ENCODE measurements at regions not wholly inside any gene's neighbourhood (a gene's known extent, or its start where the extent isn't known, plus 50 kb on each side); places are given as distances from the start of the nearest gene placed in this dataset.

DNA sequence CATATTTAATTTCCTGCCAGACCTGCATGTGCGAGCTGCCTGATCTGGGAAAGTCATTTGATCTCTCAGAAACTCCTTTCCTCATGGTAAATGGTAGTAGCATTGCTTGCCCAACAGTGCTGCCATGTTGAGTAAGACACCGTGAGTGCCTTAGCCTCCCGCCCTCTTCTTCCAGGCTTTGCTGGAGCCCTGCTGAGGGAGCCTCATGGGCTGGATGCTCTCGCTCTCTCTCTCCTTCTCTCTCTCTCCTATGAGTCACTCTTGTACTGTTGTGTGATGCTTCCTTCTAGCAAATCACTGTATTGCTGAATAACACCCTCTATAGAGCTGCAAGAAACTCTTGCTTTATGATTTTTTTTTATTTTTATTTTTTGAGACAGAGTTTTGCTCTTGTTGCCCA lies 365.5 kb downstream of the UQCRFS1 start:
- H3K4me1 ChIP-seq (ENCODE audit: insufficient read depth, low read length): no peaks in the 10 kb centered on the region
- H3K4me3 ChIP-seq (ENCODE audit: low read length): no peak overlapping the region
- no peaks in the 10 kb centered on the region for H3K27me3 ChIP-seq (ENCODE audit: insufficient read depth, low read length)
- no peak overlapping the region for H3K9ac ChIP-seq (ENCODE audit: low read depth, low read length)
- H3K9me3 ChIP-seq (ENCODE audit: insufficient read depth, low read depth, low read length): no peaks in the 10 kb centered on the region
- no peak overlapping the region for H3K27ac ChIP-seq (ENCODE audit: low read length)
- no peaks in the 10 kb centered on the region for H3K36me3 ChIP-seq (ENCODE audit: insufficient read depth, low read depth, low read length)

DNA sequence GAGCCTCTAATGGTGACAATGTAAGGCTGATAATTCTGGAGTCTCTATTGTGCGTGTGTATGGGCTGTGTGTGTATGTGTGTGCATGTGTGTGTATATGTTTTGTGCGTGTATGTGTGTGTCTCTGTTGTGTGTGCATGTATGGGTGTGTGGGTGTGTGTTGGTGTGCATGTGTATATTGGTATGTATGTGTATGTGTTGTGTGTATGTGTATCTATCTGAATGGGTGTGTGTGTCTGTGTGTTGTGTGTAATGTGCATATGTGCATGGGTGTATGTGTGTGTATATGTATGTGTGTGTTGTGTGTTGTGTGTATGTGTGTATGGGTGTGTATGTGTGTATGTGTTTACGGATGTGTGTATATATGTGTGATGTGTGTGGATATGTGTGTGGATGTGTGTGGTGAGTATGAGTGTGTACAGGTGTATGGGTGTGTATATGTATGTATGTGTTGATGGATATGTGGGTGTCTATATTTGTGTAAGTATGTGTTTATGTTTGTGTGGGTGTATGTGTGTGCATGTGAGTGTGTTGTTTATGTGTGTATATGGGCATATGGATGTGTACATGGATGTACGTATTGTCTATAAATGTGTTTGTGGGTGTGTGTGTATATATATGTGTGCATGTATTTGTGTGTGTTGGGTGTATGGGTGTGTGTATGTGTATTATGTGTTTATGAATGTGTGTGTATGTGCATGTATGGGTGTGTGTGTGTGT lies 366.7 kb downstream of the UQCRFS1 start:
- H3K9me3 ChIP-seq (ENCODE audit: insufficient read depth, low read depth, low read length): no peaks in the 10 kb centered on the region
- H3K27ac ChIP-seq (ENCODE audit: low read length): no peak overlapping the region
- no peak overlapping the region for H3K4me3 ChIP-seq (ENCODE audit: low read length)
- no peaks in the 10 kb centered on the region for H3K36me3 ChIP-seq (ENCODE audit: insufficient read depth, low read depth, low read length)
- no peaks in the 10 kb centered on the region for H3K27me3 ChIP-seq (ENCODE audit: insufficient read depth, low read length)
- peaks cover 5% of the 10 kb centered on the region for H3K4me1 ChIP-seq (ENCODE audit: insufficient read depth, low read length)
- no peak overlapping the region for H3K9ac ChIP-seq (ENCODE audit: low read depth, low read length)

DNA sequence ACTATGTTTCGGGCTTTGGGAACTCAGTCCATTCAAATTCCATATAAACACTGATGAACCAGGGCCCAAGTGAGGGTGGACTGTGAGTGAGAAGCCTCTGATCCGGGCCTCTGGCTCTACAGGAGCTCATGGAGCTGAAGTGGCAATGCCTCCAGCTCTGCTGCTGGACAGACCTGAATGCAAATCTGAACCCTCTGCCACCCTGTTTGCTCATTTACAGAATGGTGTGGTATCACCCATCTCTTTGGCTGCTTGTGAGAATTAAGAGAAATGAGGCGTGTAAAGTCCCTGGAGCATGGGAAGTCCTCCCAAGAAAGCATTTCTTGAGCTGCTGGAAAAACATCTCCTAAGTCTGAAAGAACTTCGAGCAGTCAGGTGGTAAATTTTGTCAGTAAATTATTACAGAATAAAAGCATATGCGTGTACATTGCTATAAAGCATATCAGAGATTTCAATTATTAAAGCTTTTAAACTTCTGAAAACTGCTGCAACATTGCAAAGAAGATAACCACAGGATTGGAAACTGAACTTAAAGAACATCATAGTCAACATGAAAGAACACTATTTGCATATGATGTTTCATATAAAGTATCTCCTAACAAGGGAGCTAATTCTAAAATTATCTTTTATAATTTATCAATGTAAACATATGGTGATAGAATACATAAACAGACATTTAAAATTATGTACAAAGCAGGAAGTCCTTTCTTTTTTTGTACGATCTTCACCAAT lies 369.0 kb downstream of the UQCRFS1 start:
- H3K27me3 ChIP-seq (ENCODE audit: insufficient read depth, low read length): no peaks in the 10 kb centered on the region
- no peak overlapping the region for H3K9ac ChIP-seq (ENCODE audit: low read depth, low read length)
- no peak overlapping the region for H3K27ac ChIP-seq (ENCODE audit: low read length)
- H3K9me3 ChIP-seq (ENCODE audit: insufficient read depth, low read depth, low read length): no peaks in the 10 kb centered on the region
- H3K36me3 ChIP-seq (ENCODE audit: insufficient read depth, low read depth, low read length): no peaks in the 10 kb centered on the region
- peaks cover 14% of the 10 kb centered on the region for H3K4me1 ChIP-seq (ENCODE audit: insufficient read depth, low read length)
- H3K4me3 ChIP-seq (ENCODE audit: low read length): no peak overlapping the region

DNA sequence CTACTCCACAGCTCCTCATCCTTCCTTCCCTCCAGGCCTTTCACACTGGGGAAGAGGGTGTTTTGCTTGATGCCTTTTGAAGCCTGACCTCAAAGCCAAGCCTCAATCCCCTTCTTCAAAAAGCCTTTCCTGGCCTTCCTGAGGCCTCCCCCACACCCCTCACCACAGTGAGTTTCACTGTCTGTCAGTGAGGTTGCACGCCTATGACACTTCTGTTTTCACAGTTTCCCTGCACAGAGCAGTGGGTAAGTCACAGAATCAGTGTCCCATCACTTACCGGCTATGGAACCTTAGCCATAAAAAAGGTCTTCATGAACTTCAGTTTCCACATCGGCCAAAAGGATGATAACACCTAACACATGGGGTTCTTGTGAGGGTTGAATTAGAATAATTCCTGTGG lies 371.4 kb downstream of the UQCRFS1 start:
- Histone ChIP-seq H3K4me1 (ENCODE audit: insufficient read depth, low read length) (peaks cover 14% of the 10 kb centered on the region), H3K4me3 (ENCODE audit: low read length) (no peak overlapping the region), H3K9me3 (ENCODE audit: insufficient read depth, low read depth, low read length) (no peaks in the 10 kb centered on the region)

DNA sequence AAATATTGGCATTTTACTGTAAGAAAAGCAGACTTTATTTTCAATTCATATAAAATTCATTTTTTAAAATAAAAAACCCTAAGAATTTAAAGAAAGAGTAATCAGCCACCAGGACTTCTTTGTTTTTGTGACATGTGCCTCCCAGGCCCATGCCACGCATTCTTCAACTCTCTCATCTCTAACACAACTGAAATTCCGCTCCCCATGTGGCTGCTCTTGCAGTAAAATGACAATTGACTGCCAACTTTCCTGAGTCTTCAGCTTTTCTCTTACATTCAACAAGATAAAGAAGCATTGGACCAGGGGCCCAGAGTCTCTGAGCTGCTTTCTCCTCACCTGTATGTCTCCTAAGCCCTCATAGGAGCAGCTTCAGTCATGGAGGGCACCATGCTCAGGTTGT lies 372.1 kb downstream of the UQCRFS1 start:
- peaks cover 14% of the 10 kb centered on the region for H3K4me1 ChIP-seq (ENCODE audit: insufficient read depth, low read length)
- H3K27ac ChIP-seq (ENCODE audit: low read length): no peak overlapping the region
- no peak overlapping the region for H3K4me3 ChIP-seq (ENCODE audit: low read length)
- H3K27me3 ChIP-seq (ENCODE audit: insufficient read depth, low read length): no peaks in the 10 kb centered on the region
- H3K36me3 ChIP-seq (ENCODE audit: insufficient read depth, low read depth, low read length): no peaks in the 10 kb centered on the region
- no peaks in the 10 kb centered on the region for H3K9me3 ChIP-seq (ENCODE audit: insufficient read depth, low read depth, low read length)
- H3K9ac ChIP-seq (ENCODE audit: low read depth, low read length): no peak overlapping the region

More for the DNA sequence above, 371.4 kb downstream of the UQCRFS1 start:
- Histone ChIP-seq H3K36me3 (ENCODE audit: insufficient read depth, low read depth, low read length) (no peaks in the 10 kb centered on the region), H3K27me3 (ENCODE audit: insufficient read depth, low read length) (no peaks in the 10 kb centered on the region), H3K9ac (ENCODE audit: low read depth, low read length) (no peak overlapping the region), H3K27ac (ENCODE audit: low read length) (no peak overlapping the region)

DNA sequence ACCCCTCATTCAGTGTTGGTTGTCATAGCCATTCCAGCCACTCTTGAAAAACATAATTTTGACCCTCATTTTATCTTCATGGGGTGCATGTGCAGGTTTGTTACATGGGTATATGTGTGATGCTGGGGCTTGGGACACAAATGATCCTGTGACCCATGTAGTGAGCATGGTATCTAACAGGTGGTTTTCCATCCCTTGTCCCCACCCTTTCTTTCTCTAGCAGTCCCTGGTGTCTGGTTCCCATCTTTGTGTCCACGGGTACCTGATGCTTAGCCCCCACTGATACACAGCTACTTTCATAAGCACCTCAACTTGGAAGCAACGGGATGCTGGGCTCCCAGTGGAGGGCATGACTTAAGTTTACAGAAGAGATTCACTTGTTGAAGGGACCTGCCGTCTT lies 373.5 kb downstream of the UQCRFS1 start:
- Histone ChIP-seq H3K4me1 (ENCODE audit: insufficient read depth, low read length) (peaks cover 14% of the 10 kb centered on the region), H3K9me3 (ENCODE audit: insufficient read depth, low read depth, low read length) (no peaks in the 10 kb centered on the region), H3K27ac (ENCODE audit: low read length) (no peak overlapping the region), H3K36me3 (ENCODE audit: insufficient read depth, low read depth, low read length) (no peaks in the 10 kb centered on the region), H3K9ac (ENCODE audit: low read depth, low read length) (no peak overlapping the region), H3K27me3 (ENCODE audit: insufficient read depth, low read length) (no peaks in the 10 kb centered on the region), H3K4me3 (ENCODE audit: low read length) (no peak overlapping the region)

DNA sequence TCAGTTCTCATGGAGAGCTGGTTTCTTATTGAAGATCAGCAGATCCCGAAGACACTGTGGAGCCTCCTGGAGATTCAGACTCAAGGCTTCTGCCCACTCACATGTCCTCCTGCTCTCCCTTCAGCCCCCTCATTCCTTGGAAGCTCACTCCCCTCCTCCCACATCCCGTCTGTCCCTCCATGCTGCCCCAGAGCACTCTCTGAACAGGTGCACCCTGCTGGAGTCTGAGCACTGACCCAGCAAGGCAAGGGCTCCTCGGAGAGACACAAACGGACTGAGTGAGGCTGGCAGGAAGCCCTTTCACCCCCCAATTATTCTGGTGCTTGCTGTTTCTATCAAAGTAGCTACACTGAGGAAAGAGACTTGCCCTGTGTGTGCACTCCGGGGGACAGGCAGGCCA lies 374.0 kb downstream of the UQCRFS1 start:
- H3K9me3 ChIP-seq (ENCODE audit: insufficient read depth, low read depth, low read length): no peaks in the 10 kb centered on the region
- H3K9ac ChIP-seq (ENCODE audit: low read depth, low read length): no peak overlapping the region
- no peak overlapping the region for H3K27ac ChIP-seq (ENCODE audit: low read length)
- H3K36me3 ChIP-seq (ENCODE audit: insufficient read depth, low read depth, low read length): no peaks in the 10 kb centered on the region
- H3K27me3 ChIP-seq (ENCODE audit: insufficient read depth, low read length): no peaks in the 10 kb centered on the region
- no peak overlapping the region for H3K4me3 ChIP-seq (ENCODE audit: low read length)
- H3K4me1 ChIP-seq (ENCODE audit: insufficient read depth, low read length): peaks cover 14% of the 10 kb centered on the region

DNA sequence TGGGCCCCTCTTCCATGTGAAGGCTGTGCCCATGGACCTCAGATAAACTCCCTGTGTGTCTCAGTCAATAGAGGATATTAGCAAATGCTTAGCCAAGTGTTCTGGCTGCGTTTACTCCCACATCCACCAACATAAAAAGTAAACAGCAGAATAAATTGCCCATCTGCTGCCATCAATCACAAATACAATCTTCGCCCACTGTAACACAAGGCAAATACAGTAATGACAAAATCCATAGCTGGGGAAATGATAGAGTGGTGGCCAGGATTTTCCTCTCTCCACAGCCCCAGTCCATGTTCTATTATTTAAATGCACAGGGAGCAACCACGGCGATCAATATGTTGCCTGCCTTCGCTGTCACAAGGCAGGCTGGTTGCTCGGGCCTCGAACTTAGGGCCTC lies 376.5 kb downstream of the UQCRFS1 start:
- Histone ChIP-seq H3K4me1 (ENCODE audit: insufficient read depth, low read length) (peaks cover 16% of the 10 kb centered on the region), H3K36me3 (ENCODE audit: insufficient read depth, low read depth, low read length) (no peaks in the 10 kb centered on the region), H3K27ac (ENCODE audit: low read length) (no peak overlapping the region), H3K9me3 (ENCODE audit: insufficient read depth, low read depth, low read length) (no peaks in the 10 kb centered on the region), H3K4me3 (ENCODE audit: low read length) (no peak overlapping the region), H3K9ac (ENCODE audit: low read depth, low read length) (no peak overlapping the region), H3K27me3 (ENCODE audit: insufficient read depth, low read length) (no peaks in the 10 kb centered on the region)

DNA sequence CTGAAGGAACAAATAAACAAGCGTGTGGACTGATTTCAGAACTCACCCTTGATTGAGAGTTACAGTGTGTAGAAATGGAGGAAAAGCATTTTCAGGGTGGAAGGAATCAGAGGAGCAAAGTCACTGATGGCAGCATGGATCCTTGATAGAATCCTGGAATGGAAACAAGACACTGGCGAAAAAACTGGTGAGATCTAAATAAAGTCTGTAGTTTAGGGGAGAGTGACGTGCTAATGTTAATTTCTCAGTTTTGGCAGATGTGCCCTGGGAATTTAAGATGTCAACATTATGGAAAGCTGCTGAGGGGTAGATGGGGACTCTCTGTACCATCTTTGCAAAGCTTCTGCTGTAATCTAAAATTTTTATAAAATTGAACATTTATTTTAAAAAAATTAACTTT lies 378.0 kb downstream of the UQCRFS1 start:
- Histone ChIP-seq H3K9ac (ENCODE audit: low read depth, low read length) (no peak overlapping the region), H3K4me1 (ENCODE audit: insufficient read depth, low read length) (peaks cover 10% of the 10 kb centered on the region; the same call in 1 of the 2 replicates), H3K36me3 (ENCODE audit: insufficient read depth, low read depth, low read length) (no peaks in the 10 kb centered on the region), H3K27me3 (ENCODE audit: insufficient read depth, low read length) (no peaks in the 10 kb centered on the region), H3K4me3 (ENCODE audit: low read length) (no peak overlapping the region), H3K27ac (ENCODE audit: low read length) (no peak overlapping the region), H3K9me3 (ENCODE audit: insufficient read depth, low read depth, low read length) (no peaks in the 10 kb centered on the region)

DNA sequence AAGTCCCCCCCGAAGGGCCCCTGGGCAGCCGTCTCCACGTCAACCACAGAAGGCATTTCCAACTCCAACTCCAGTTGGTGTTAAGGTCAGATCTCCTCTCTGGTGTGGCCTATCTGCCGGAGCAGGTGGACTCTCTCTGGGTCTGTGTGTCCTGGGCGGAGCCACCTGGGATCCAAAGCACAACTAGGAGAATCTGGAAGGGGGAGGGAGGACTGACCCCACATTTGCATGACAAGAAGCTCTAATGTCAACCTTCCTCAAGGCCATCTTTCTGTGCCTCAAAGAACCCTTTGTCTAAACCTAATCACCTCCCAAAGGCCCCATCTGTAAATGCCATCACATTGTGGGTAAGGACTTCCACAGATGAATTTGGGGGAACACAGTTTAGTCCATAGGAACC lies 381.5 kb downstream of the UQCRFS1 start:
- H3K36me3 ChIP-seq (ENCODE audit: insufficient read depth, low read depth, low read length): no peaks in the 10 kb centered on the region
- H3K4me3 ChIP-seq (ENCODE audit: low read length): no peak overlapping the region
- H3K9me3 ChIP-seq (ENCODE audit: insufficient read depth, low read depth, low read length): no peaks in the 10 kb centered on the region
- H3K27ac ChIP-seq (ENCODE audit: low read length): no peak overlapping the region
- H3K4me1 ChIP-seq (ENCODE audit: insufficient read depth, low read length): peaks cover 6% of the 10 kb centered on the region; the same call in 1 of the 2 replicates
- H3K27me3 ChIP-seq (ENCODE audit: insufficient read depth, low read length): no peaks in the 10 kb centered on the region
- no peak overlapping the region for H3K9ac ChIP-seq (ENCODE audit: low read depth, low read length)

DNA sequence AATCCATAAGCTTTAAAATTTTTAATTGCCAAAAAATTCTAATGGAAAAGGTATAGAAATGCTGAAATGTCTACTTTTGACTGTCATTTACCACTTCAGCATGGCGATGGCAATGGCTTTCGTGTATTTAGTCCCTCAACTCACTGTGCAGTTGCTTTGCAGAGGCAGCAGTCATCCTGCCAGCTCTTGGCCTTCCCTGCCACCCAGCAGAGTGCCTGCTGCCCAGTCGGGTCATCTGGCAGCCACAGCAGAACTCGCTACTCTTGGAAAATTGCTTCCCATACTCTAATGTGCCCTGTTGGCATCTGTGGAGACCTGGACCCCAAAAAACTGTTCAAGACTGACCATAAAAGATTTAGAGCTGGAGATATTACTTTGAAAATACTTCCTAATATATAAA lies 383.2 kb downstream of the UQCRFS1 start:
- H3K9me3 ChIP-seq (ENCODE audit: insufficient read depth, low read depth, low read length): no peaks in the 10 kb centered on the region
- no peaks in the 10 kb centered on the region for H3K36me3 ChIP-seq (ENCODE audit: insufficient read depth, low read depth, low read length)
- H3K4me3 ChIP-seq (ENCODE audit: low read length): no peak overlapping the region
- H3K4me1 ChIP-seq (ENCODE audit: insufficient read depth, low read length): peaks cover 6% of the 10 kb centered on the region; the same call in 1 of the 2 replicates
- H3K9ac ChIP-seq (ENCODE audit: low read depth, low read length): no peak overlapping the region
- no peaks in the 10 kb centered on the region for H3K27me3 ChIP-seq (ENCODE audit: insufficient read depth, low read length)
- H3K27ac ChIP-seq (ENCODE audit: low read length): no peak overlapping the region

DNA sequence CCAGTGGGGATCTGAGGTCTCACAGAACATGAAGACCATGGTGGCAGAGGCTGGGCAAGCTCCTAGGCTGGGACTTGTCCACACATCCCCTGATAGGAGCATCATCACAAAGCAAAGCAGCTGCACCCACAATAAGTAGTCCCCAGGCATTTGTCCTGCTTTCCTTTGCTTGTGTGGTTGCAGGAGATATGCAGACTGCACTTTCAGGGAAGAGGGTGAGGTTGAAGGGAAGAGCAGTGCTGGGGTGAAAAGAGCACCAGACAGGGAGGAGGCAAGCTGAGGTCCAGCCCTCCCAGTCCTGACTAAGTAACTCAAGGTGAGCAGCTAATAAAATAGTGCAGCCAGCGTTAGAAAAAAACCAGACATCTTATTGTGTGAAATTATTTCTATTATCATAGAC lies 383.6 kb downstream of the UQCRFS1 start:
- Histone ChIP-seq H3K4me3 (ENCODE audit: low read length) (no peak overlapping the region), H3K4me1 (ENCODE audit: insufficient read depth, low read length) (peaks cover 6% of the 10 kb centered on the region; the same call in 1 of the 2 replicates), H3K9ac (ENCODE audit: low read depth, low read length) (no peak overlapping the region), H3K27me3 (ENCODE audit: insufficient read depth, low read length) (no peaks in the 10 kb centered on the region), H3K36me3 (ENCODE audit: insufficient read depth, low read depth, low read length) (no peaks in the 10 kb centered on the region), H3K27ac (ENCODE audit: low read length) (no peak overlapping the region), H3K9me3 (ENCODE audit: insufficient read depth, low read depth, low read length) (no peaks in the 10 kb centered on the region)
